Astrocyte (in vitro differentiated cells and primary cell): ENCODE measurements at regions not wholly inside any gene's neighbourhood (a gene's known extent, or its start where the extent isn't known, plus 50 kb on each side); places are given as distances from the start of the nearest gene placed in this dataset.

Experiments
- DNase-seq: peaks from one replicate; pipeline ENCODE4 v3.0.0-alpha.2; 2010; ENCODE audit warnings: low read depth
- FAIRE-seq: peaks from 2 replicates; lab custom pipeline; 2011; peaks lifted over from hg19 to GRCh38; lab: Jason Lieb, UNC
- H2AFZ ChIP-seq: 2 replicates; pipeline ENCODE4 v1.6.0; 2012; ENCODE audit warnings: low read depth, low read length, inconsistent platforms
- H3K27ac ChIP-seq: 2 replicates; pipeline ENCODE4 v1.5.1; 2011; ENCODE audit warnings: low read depth, low read length, inconsistent platforms
- H3K27me3 ChIP-seq: 2 replicates; pipeline ENCODE4 v1.6.0; 2011; ENCODE audit warnings: low read length, inconsistent platforms; ENCODE audit not compliant: insufficient read depth
- H3K36me3 ChIP-seq: 2 replicates; pipeline ENCODE4 v1.5.1; 2011; ENCODE audit warnings: low read length, inconsistent platforms; ENCODE audit not compliant: insufficient read depth
- H3K4me1 ChIP-seq: 2 replicates; pipeline ENCODE4 v1.5.1; 2011; ENCODE audit warnings: low read length, inconsistent platforms; ENCODE audit not compliant: insufficient read depth
- H3K4me2 ChIP-seq: 2 replicates; pipeline ENCODE4 v1.6.0; 2012; ENCODE audit warnings: low read length, inconsistent platforms
- H3K4me3 ChIP-seq: 2 replicates; pipeline ENCODE4 v1.5.1; 2011; ENCODE audit warnings: low read depth, mild to moderate bottlenecking, low read length, inconsistent platforms; ENCODE audit not compliant: insufficient read depth
- H3K79me2 ChIP-seq: 2 replicates; pipeline ENCODE4 v1.6.0; 2012; ENCODE audit warnings: mild to moderate bottlenecking, low read length, inconsistent platforms; ENCODE audit not compliant: insufficient read depth
- H3K9ac ChIP-seq: 2 replicates; pipeline ENCODE4 v1.6.0; 2012; ENCODE audit warnings: mild to moderate bottlenecking, low read length, inconsistent platforms
- H3K9me3 ChIP-seq: 2 replicates; pipeline ENCODE4 v1.5.1; 2012; ENCODE audit warnings: low read depth, mild to moderate bottlenecking, low read length, inconsistent platforms; ENCODE audit not compliant: insufficient read depth
- H4K20me1 ChIP-seq: 2 replicates; pipeline ENCODE4 v1.6.0; 2012; ENCODE audit warnings: low read length, inconsistent platforms; ENCODE audit not compliant: insufficient read depth
- H3K27ac Mint-ChIP-seq: one replicate; pipeline ENCODE4 v1.8.0; 2021; ENCODE audit warnings: mild to moderate bottlenecking, mixed read lengths; ENCODE audit not compliant: unreplicated experiment
- H3K27me3 Mint-ChIP-seq: one replicate; pipeline ENCODE4 v1.8.0; 2021; ENCODE audit warnings: low read depth, mixed read lengths; ENCODE audit not compliant: unreplicated experiment
- H3K36me3 Mint-ChIP-seq: one replicate; pipeline ENCODE4 v1.8.0; 2021; ENCODE audit warnings: low read depth, mixed read lengths; ENCODE audit not compliant: unreplicated experiment
- H3K4me1 Mint-ChIP-seq: one replicate; pipeline ENCODE4 v1.8.0; 2021; ENCODE audit warnings: low read depth, mixed read lengths; ENCODE audit not compliant: unreplicated experiment
- H3K4me3 Mint-ChIP-seq: one replicate; pipeline ENCODE4 v1.8.0; 2021; ENCODE audit warnings: mild to moderate bottlenecking, moderate library complexity, mixed read lengths; ENCODE audit not compliant: unreplicated experiment
- H3K9me3 Mint-ChIP-seq: one replicate; pipeline ENCODE4 v1.8.0; 2021; ENCODE audit warnings: mild to moderate bottlenecking, mixed read lengths; ENCODE audit not compliant: unreplicated experiment
- EZH2 ChIP-seq: IDR thresholded peaks from 2 replicates; pipeline ENCODE4 v1.6.1; 2012; ENCODE audit warnings: mild to moderate bottlenecking, low read length, inconsistent platforms; ENCODE audit not compliant: insufficient read depth
- TF ChIP-seq, protein P1 (sequence below): IDR thresholded peaks from 2 replicates; pipeline ENCODE4 v1.5.1; 2011; ENCODE audit warnings: low read depth, mild to moderate bottlenecking, inconsistent platforms, low read length, moderate library complexity; ENCODE audit not compliant: insufficient read depth

- H3K27ac Mint-ChIP-seq = no peak overlapping the region
Observed at GRCh38 chr5:72722792-72723452, 93.5 kb upstream of the TNPO1 start.

GRCh38 chr5:72721844-72722243, 94.6 kb upstream of the TNPO1 start:
- H3K9ac ChIP-seq = no peak overlapping the region
- H4K20me1 ChIP-seq = no peaks in the 10 kb centered on the region
- no peak overlapping the region for H3K27ac ChIP-seq
- FAIRE-seq = no peak
- Mint-ChIP-seq H3K36me3 (no peaks in the 10 kb centered on the region), H3K27me3 (no peaks in the 10 kb centered on the region), H3K4me1 (no peaks in the 10 kb centered on the region), H3K4me3 (no peak overlapping the region), H3K9me3 (no peaks in the 10 kb centered on the region), H3K27ac (no peak overlapping the region)
- TF ChIP-seq EZH2 = no peak
- TF ChIP-seq, protein P1, sequence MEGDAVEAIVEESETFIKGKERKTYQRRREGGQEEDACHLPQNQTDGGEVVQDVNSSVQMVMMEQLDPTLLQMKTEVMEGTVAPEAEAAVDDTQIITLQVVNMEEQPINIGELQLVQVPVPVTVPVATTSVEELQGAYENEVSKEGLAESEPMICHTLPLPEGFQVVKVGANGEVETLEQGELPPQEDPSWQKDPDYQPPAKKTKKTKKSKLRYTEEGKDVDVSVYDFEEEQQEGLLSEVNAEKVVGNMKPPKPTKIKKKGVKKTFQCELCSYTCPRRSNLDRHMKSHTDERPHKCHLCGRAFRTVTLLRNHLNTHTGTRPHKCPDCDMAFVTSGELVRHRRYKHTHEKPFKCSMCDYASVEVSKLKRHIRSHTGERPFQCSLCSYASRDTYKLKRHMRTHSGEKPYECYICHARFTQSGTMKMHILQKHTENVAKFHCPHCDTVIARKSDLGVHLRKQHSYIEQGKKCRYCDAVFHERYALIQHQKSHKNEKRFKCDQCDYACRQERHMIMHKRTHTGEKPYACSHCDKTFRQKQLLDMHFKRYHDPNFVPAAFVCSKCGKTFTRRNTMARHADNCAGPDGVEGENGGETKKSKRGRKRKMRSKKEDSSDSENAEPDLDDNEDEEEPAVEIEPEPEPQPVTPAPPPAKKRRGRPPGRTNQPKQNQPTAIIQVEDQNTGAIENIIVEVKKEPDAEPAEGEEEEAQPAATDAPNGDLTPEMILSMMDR = no peak
- H3K27me3 ChIP-seq = no peaks in the 10 kb centered on the region
- no peak for DNase-seq
- H3K4me2 ChIP-seq = no peak overlapping the region
- H3K36me3 ChIP-seq = no peaks in the 10 kb centered on the region
- H3K4me1 ChIP-seq = no peaks in the 10 kb centered on the region
- no peaks in the 10 kb centered on the region for H3K9me3 ChIP-seq
- H2AFZ ChIP-seq = no peak overlapping the region
- no peaks in the 10 kb centered on the region for H3K79me2 ChIP-seq
- no peak overlapping the region for H3K4me3 ChIP-seq

More at GRCh38 chr5:72722792-72723452, 93.5 kb upstream of the TNPO1 start:
- FAIRE-seq (no peak), DNase-seq (no peak)
- no peaks in the 10 kb centered on the region for H3K27me3 ChIP-seq
- no peak overlapping the region for H3K4me3 ChIP-seq
- no peaks in the 10 kb centered on the region for H4K20me1 ChIP-seq
- no peak overlapping the region for H3K27ac ChIP-seq
- no peak overlapping the region for H2AFZ ChIP-seq
- no peaks in the 10 kb centered on the region for H3K36me3 ChIP-seq
- Mint-ChIP-seq H3K9me3 (no peaks in the 10 kb centered on the region), H3K27me3 (no peaks in the 10 kb centered on the region), H3K36me3 (no peaks in the 10 kb centered on the region), H3K4me1 (no peaks in the 10 kb centered on the region), H3K4me3 (no peak overlapping the region)
- H3K4me1 ChIP-seq = no peaks in the 10 kb centered on the region
- no peak overlapping the region for H3K9ac ChIP-seq
- no peaks in the 10 kb centered on the region for H3K9me3 ChIP-seq
- H3K4me2 ChIP-seq = no peak overlapping the region
- TF ChIP-seq, protein P1 = no peak
- no peak for TF ChIP-seq EZH2
- no peaks in the 10 kb centered on the region for H3K79me2 ChIP-seq

GRCh38 chr5:72720205-72720604, 96.3 kb upstream of the TNPO1 start:
- Mint-ChIP-seq H3K4me1 (no peaks in the 10 kb centered on the region), H3K4me3 (no peak overlapping the region)

More at GRCh38 chr5:72720205-72720604, 96.3 kb upstream of the TNPO1 start:
- Histone ChIP-seq H3K27ac (no peak overlapping the region), H3K4me1 (no peaks in the 10 kb centered on the region), H3K9ac (no peak overlapping the region), H3K79me2 (no peaks in the 10 kb centered on the region), H3K4me2 (no peak overlapping the region), H2AFZ (no peak overlapping the region), H3K4me3 (no peak overlapping the region), H3K9me3 (no peaks in the 10 kb centered on the region), H3K27me3 (no peaks in the 10 kb centered on the region), H4K20me1 (no peaks in the 10 kb centered on the region), H3K36me3 (no peaks in the 10 kb centered on the region)
- Mint-ChIP-seq H3K27me3 (no peaks in the 10 kb centered on the region), H3K36me3 (no peaks in the 10 kb centered on the region), H3K9me3 (no peaks in the 10 kb centered on the region), H3K27ac (no peak overlapping the region)
- no peak for DNase-seq
- FAIRE-seq = no peak
- TF ChIP-seq, protein P1 = no peak
